WTC11 (cell line): ENCODE measurements at regions not wholly inside any gene's neighbourhood (a gene's known extent, or its start where the extent isn't known, plus 50 kb on each side); places are given as distances from the start of the nearest gene placed in this dataset.

Experiments used
- ATAC-seq: fragments of 200-7000 bp; cut with Tn5 transposase; 2 replicates; pipeline ENCODE4 v1.10.0; 2021; ENCODE audit warnings: mild to moderate bottlenecking, moderate library complexity
- CTCF ChIA-PET: fragments of 300-600 bp; sonication (Branson Sonifier 250); formaldehyde crosslinking; loops from one replicate; lab custom pipeline; 2021; ENCODE audit warnings: antibody characterized with exemption; lab: Charles Lee
- POLR2A ChIA-PET: fragments of 350-600 bp; sonication (Branson Sonifier 250); formaldehyde crosslinking; loops from one replicate; lab custom pipeline; 2021; ENCODE audit warnings: antibody characterized with exemption; lab: Charles Lee
- DNase-seq: peaks from one replicate; pipeline ENCODE4 v3.0.0; 2021; ENCODE audit warnings: low spot score
- H3K27ac Mint-ChIP-seq: 2 replicates; pipeline ENCODE4 v1.8.0; 2021; ENCODE audit warnings: mixed read lengths
- H3K27me3 Mint-ChIP-seq: 2 replicates; pipeline ENCODE4 v1.8.0; 2021; ENCODE audit warnings: low read depth, mild to moderate bottlenecking, moderate library complexity, mixed read lengths
- H3K36me3 Mint-ChIP-seq: 2 replicates; pipeline ENCODE4 v1.8.0; 2021; ENCODE audit warnings: mixed read lengths
- H3K4me1 Mint-ChIP-seq: 2 replicates; pipeline ENCODE4 v1.8.0; 2022; ENCODE audit warnings: mixed read lengths
- H3K4me3 Mint-ChIP-seq: 2 replicates; pipeline ENCODE4 v1.8.0; 2021; ENCODE audit warnings: mild to moderate bottlenecking, moderate library complexity, mixed read lengths
- H3K9me3 Mint-ChIP-seq: 2 replicates; pipeline ENCODE4 v1.8.0; 2021; ENCODE audit warnings: mixed read lengths
- CDX4 ChIP-seq: fragments of 250-450 bp; sonication (Bioruptor Pico); IDR thresholded peaks from 2 replicates; pipeline ENCODE4 v1.9.0; 2021; ENCODE audit warnings: moderate library complexity, mild to moderate bottlenecking, inconsistent platforms, borderline replicate concordance
- ELF4 ChIP-seq: sonication (generic); formaldehyde crosslinking; IDR thresholded peaks from 2 replicates; pipeline ENCODE4 v1.8.1; 2022; ENCODE audit warnings: low read depth, mild to moderate bottlenecking, moderate library complexity, missing genetic modification reagents
- ERG ChIP-seq: fragments of 250-450 bp; sonication (Bioruptor Pico); IDR thresholded peaks from 2 replicates; pipeline ENCODE4 v1.8.0; 2021; ENCODE audit warnings: mild to moderate bottlenecking
- ETV6 ChIP-seq: sonication (generic); formaldehyde crosslinking; IDR thresholded peaks from 2 replicates; pipeline ENCODE4 v1.8.1; 2022; ENCODE audit warnings: mild to moderate bottlenecking, missing genetic modification reagents
- FOXP1 ChIP-seq: sonication (generic); formaldehyde crosslinking; IDR thresholded peaks from 2 replicates; pipeline ENCODE4 v1.8.0; 2022; ENCODE audit warnings: missing genetic modification reagents, mild to moderate bottlenecking, moderate library complexity, borderline replicate concordance
- JUN ChIP-seq: sonication (generic); formaldehyde crosslinking; IDR thresholded peaks from 2 replicates; pipeline ENCODE4 v1.8.0; 2023; ENCODE audit warnings: mild to moderate bottlenecking, missing genetic modification reagents
- MAX ChIP-seq: sonication (generic); formaldehyde crosslinking; IDR thresholded peaks from 2 replicates; pipeline ENCODE4 v1.8.0; 2022; ENCODE audit warnings: mild to moderate bottlenecking, missing genetic modification reagents
- MLX ChIP-seq: sonication (generic); formaldehyde crosslinking; IDR thresholded peaks from 2 replicates; pipeline ENCODE4 v1.8.1; 2023; ENCODE audit warnings: mild to moderate bottlenecking, missing genetic modification reagents, moderate library complexity
- MXD4 ChIP-seq: fragments of 250-450 bp; sonication (Bioruptor Pico); IDR thresholded peaks from 2 replicates; pipeline ENCODE4 v1.8.0; 2021; ENCODE audit warnings: mild to moderate bottlenecking, moderate library complexity, borderline replicate concordance
- NFYB ChIP-seq: sonication (generic); formaldehyde crosslinking; conservative IDR thresholded peaks from 2 replicates; pipeline ENCODE4 v1.8.0; 2022; ENCODE audit warnings: low read depth, missing genetic modification reagents
- PRRX2 ChIP-seq: fragments of 250-450 bp; sonication (Bioruptor Pico); IDR thresholded peaks from 2 replicates; pipeline ENCODE4 v1.8.0; 2021; ENCODE audit warnings: mild to moderate bottlenecking
- ZBTB43 ChIP-seq: sonication (generic); formaldehyde crosslinking; IDR thresholded peaks from 2 replicates; pipeline ENCODE4 v1.8.1; 2023; ENCODE audit warnings: mild to moderate bottlenecking, missing genetic modification reagents
- ZNF263 ChIP-seq: sonication (generic); formaldehyde crosslinking; IDR thresholded peaks from 2 replicates; pipeline ENCODE4 v1.8.1; 2022; ENCODE audit warnings: low read depth, mild to moderate bottlenecking, moderate library complexity, missing genetic modification reagents
- ZNF317 ChIP-seq: sonication (generic); formaldehyde crosslinking; IDR thresholded peaks from 2 replicates; pipeline ENCODE4 v1.8.1; 2023; ENCODE audit warnings: low read depth, mild to moderate bottlenecking, moderate library complexity, missing genetic modification reagents, borderline replicate concordance
- ZNF416 ChIP-seq: fragments of 250-450 bp; sonication (Bioruptor Pico); IDR thresholded peaks from 2 replicates; pipeline ENCODE4 v1.9.0; 2021; ENCODE audit warnings: mild to moderate bottlenecking, inconsistent platforms
- ZNF425 ChIP-seq: fragments of 250-450 bp; sonication (Bioruptor Pico); conservative IDR thresholded peaks from 2 replicates; pipeline ENCODE4 v1.9.0; 2021; ENCODE audit warnings: mild to moderate bottlenecking

- ChIA-PET POLR2A (interaction anchor here (0.6 kb wide), 1 partner anchor 206 kb away, joined by 3 read pairs; no protein-coding TSS in a partner anchor), CTCF (no interaction called here)
- Mint-ChIP-seq H3K36me3 (no peaks in the 10 kb centered on the region), H3K9me3 (no peaks in the 10 kb centered on the region), H3K4me3 (no peak overlapping the region), H3K27me3 (no peaks in the 10 kb centered on the region), H3K27ac (no peak overlapping the region), H3K4me1 (peaks cover 11% of the 10 kb centered on the region)
- no peak for DNase-seq
- no peak for ATAC-seq
- TF ChIP-seq FOXP1 (CRISPR knock-in tag) (no peak), ETV6 (CRISPR knock-in tag) (no peak), ELF4 (CRISPR knock-in tag) (no peak), NFYB (CRISPR knock-in tag) (no peak), MAX (CRISPR knock-in tag) (no peak), PRRX2 (CRISPR knock-in tag) (no peak)
Observed at GRCh38 chr4:110905367-110905766, 282.5 kb upstream of the PITX2 start.

- no peaks in the 10 kb centered on the region for H3K27me3 Mint-ChIP-seq
- ChIA-PET POLR2A (no interaction called here), CTCF (no interaction called here)
Observed at GRCh38 chr4:110907801-110908313, 285.0 kb upstream of the PITX2 start.

More at GRCh38 chr4:110907801-110908313, 285.0 kb upstream of the PITX2 start:
- ATAC-seq (no peak), DNase-seq (no peak)
- Mint-ChIP-seq H3K4me1 (peaks cover 4% of the 10 kb centered on the region), H3K4me3 (no peak overlapping the region), H3K36me3 (no peaks in the 10 kb centered on the region), H3K27ac (no peak overlapping the region), H3K9me3 (no peaks in the 10 kb centered on the region)
- TF ChIP-seq ZNF425 (no peak), ERG (CRISPR knock-in tag) (no peak), PRRX2 (CRISPR knock-in tag) (no peak), ZBTB43 (no peak), ZNF263 (no peak), MLX (CRISPR knock-in tag) (no peak), CDX4 (CRISPR knock-in tag) (no peak), MXD4 (no peak), ZNF317 (CRISPR knock-in tag) (no peak), ZNF416 (CRISPR knock-in tag) (no peak), JUN (no peak)
